ENCODE measurements at regions not wholly inside any gene's neighbourhood (a gene's known extent, or its start where the extent isn't known, plus 50 kb on each side); places are given as distances from the start of the nearest gene placed in this dataset.

DNA sequence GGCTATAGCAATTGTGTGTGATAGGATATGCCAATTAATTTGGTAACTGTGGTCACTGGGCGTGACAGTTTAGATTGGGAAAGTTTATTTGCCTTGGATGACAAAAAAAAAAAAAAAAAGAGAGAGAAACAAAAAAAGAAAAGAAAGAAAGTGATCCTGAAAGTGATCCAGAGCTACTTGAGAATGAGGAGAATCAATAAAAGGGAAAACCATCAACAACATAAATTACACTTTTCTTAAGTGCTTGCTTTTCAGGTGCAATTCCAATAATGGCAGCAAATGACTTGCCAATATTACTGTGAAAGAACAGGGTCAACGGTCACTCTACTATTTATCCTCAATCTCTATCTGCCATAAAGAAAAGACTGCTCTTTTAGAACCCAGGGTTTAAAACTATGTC, 191.8 kb upstream of the SEMA3C start:
- Histone ChIP-seq H2AK5ac (ENCODE audit: low read depth, low read length) (no peak overlapping the region), H3K9me3 (replicated peaks in 1 of 2; ENCODE audit: control insufficient read depth in 2 of 2, insufficient read depth in 1 of 2, low read depth in 1 of 2, low read length in 2 of 2) (no peaks in the 10 kb centered on the region), H3K23ac (ENCODE audit: low read depth, low read length, poor library complexity) (no peak overlapping the region), H2BK15ac (ENCODE audit: low read length) (no peak overlapping the region), H3K4me1 (ENCODE audit: control insufficient read depth in 2 of 2, insufficient read depth in 1 of 2, low read depth in 1 of 2, low read length in 2 of 2) (peaks cover 0 to 14% of the 10 kb centered on the region in 2 donors), H4K91ac (ENCODE audit: low read depth, low read length, poor library complexity) (no peak overlapping the region), H4K8ac (ENCODE audit: low read depth, low read length) (no peak overlapping the region), H3K9ac (ENCODE audit: low read depth, low read length, poor library complexity) (no peak overlapping the region), H3K27me3 (ENCODE audit: control insufficient read depth in 3 of 3, insufficient read depth in 3 of 3, low read depth in 1 of 3, low read length in 3 of 3) (no peaks in the 10 kb centered on the region), H2BK120ac (ENCODE audit: low read depth, low read length) (no peak overlapping the region), H3K4ac (ENCODE audit: low read length) (no peak overlapping the region), H3K18ac (ENCODE audit: low read length) (no peak overlapping the region), H3K4me2 (ENCODE audit: insufficient read depth, low read length, poor library complexity, severe bottlenecking) (no peak overlapping the region), H3K27ac (replicated peaks; ENCODE audit: low read length) (no peak overlapping the region), H3K4me3 (ENCODE audit: low read length in 2 of 2) (no peak overlapping the region), H2AFZ (ENCODE audit: low read length) (no peak overlapping the region), H2BK12ac (ENCODE audit: low read length) (no peak overlapping the region), H3K36me3 (replicated peaks in 1 of 2; ENCODE audit: control insufficient read depth in 2 of 2, insufficient read depth in 2 of 2, low read length in 2 of 2) (no peaks in the 10 kb centered on the region), H3K79me1 (ENCODE audit: low read depth, low read length) (no peaks in the 10 kb centered on the region), H2BK5ac (ENCODE audit: low read length) (no peak overlapping the region), H3K14ac (ENCODE audit: low read length) (no peak overlapping the region)
- WGBS, 2 donors (ENCODE audit: extremely low coverage in 2 of 2, insufficient read length in 2 of 2, insufficient replicate concordance in 1 of 2) = no CpG with 5 or more reads among the region's 2 CpGs
- DNase-seq (ENCODE audit: low spot score) = no peak

DNA sequence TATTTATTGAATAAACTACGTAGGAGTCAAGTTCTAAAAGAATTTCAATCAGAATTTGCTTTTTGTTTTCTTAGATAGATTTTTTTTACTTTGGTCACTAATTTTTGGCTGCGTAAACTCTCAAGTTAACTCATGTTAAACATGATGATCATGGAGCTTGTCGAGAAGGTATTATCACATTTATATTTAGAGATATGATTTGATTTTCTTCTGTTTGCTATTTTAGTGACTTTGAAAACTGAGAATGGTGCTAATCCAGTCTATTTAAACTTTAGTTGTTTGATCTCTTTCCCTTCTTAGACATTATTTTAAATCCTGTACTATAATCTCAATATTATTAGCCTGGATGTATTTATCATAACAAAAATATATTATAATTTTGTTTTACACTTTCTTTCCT, 179.4 kb upstream of the SEMA3C start:
- no peak overlapping the region for H4K91ac ChIP-seq (ENCODE audit: low read depth, low read length, poor library complexity)
- H2BK5ac ChIP-seq (ENCODE audit: low read length) = no peak overlapping the region
- H3K4ac ChIP-seq (ENCODE audit: low read length) = no peak overlapping the region
- H3K4me2 ChIP-seq (ENCODE audit: insufficient read depth, low read length, poor library complexity, severe bottlenecking) = no peak overlapping the region
- no peak overlapping the region for H3K27ac ChIP-seq (replicated peaks; ENCODE audit: low read length)
- no peak overlapping the region for H2BK12ac ChIP-seq (ENCODE audit: low read length)
- H2AK5ac ChIP-seq (ENCODE audit: low read depth, low read length) = no peak overlapping the region
- H3K27me3 ChIP-seq (ENCODE audit: control insufficient read depth in 3 of 3, insufficient read depth in 3 of 3, low read depth in 1 of 3, low read length in 3 of 3) = no peaks in the 10 kb centered on the region
- no peak overlapping the region for H3K9ac ChIP-seq (ENCODE audit: low read depth, low read length, poor library complexity)
- no peak overlapping the region for H2BK120ac ChIP-seq (ENCODE audit: low read depth, low read length)
- no peak overlapping the region for H2BK15ac ChIP-seq (ENCODE audit: low read length)
- no peak overlapping the region for H4K8ac ChIP-seq (ENCODE audit: low read depth, low read length)
- no peak overlapping the region for H3K4me3 ChIP-seq (ENCODE audit: low read length in 2 of 2)
- no peak overlapping the region for H2AFZ ChIP-seq (ENCODE audit: low read length)
- no peaks in the 10 kb centered on the region for H3K4me1 ChIP-seq (ENCODE audit: control insufficient read depth in 2 of 2, insufficient read depth in 1 of 2, low read depth in 1 of 2, low read length in 2 of 2)
- H3K79me1 ChIP-seq (ENCODE audit: low read depth, low read length) = no peaks in the 10 kb centered on the region
- H3K36me3 ChIP-seq (replicated peaks in 1 of 2; ENCODE audit: control insufficient read depth in 2 of 2, insufficient read depth in 2 of 2, low read length in 2 of 2) = no peaks in the 10 kb centered on the region
- no peak overlapping the region for H3K23ac ChIP-seq (ENCODE audit: low read depth, low read length, poor library complexity)
- no peak for DNase-seq (ENCODE audit: low spot score)
- WGBS, 2 donors (ENCODE audit: extremely low coverage in 2 of 2, insufficient read length in 2 of 2, insufficient replicate concordance in 1 of 2) = no CpG with 5 or more reads among the region's 3 CpGs
- no peaks in the 10 kb centered on the region for H3K9me3 ChIP-seq (replicated peaks in 1 of 2; ENCODE audit: control insufficient read depth in 2 of 2, insufficient read depth in 1 of 2, low read depth in 1 of 2, low read length in 2 of 2)
- no peak overlapping the region for H3K14ac ChIP-seq (ENCODE audit: low read length)
- H3K18ac ChIP-seq (ENCODE audit: low read length) = no peak overlapping the region

DNA sequence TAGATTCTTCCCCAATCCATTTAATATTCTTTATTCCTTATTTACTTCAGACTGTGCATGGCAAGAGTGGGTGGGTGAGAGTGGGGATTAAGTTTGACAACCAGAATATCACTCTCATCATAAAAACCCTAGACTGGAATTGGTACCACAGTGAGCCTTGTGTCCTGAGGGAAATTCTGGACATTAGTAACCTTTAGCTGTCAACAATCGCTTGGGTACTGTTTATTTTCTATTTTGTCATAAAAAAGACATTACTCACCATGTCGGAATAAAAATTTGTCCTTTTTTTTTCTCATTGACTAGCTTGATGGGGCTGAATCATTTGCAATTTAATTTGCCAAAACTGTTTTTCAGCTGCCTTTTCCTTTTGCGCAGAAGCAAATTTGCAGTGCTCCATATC, 176.1 kb upstream of the SEMA3C start:
- no peaks in the 10 kb centered on the region for H3K27me3 ChIP-seq (ENCODE audit: control insufficient read depth in 3 of 3, insufficient read depth in 3 of 3, low read depth in 1 of 3, low read length in 3 of 3)
- no peak overlapping the region for H3K18ac ChIP-seq (ENCODE audit: low read length)
- no peak overlapping the region for H2AK5ac ChIP-seq (ENCODE audit: low read depth, low read length)
- DNase-seq (ENCODE audit: low spot score) = no peak
- H2BK120ac ChIP-seq (ENCODE audit: low read depth, low read length) = no peak overlapping the region
- H4K91ac ChIP-seq (ENCODE audit: low read depth, low read length, poor library complexity) = no peak overlapping the region
- no peaks in the 10 kb centered on the region for H3K36me3 ChIP-seq (replicated peaks in 1 of 2; ENCODE audit: control insufficient read depth in 2 of 2, insufficient read depth in 2 of 2, low read length in 2 of 2)
- H3K4me3 ChIP-seq (ENCODE audit: low read length in 2 of 2) = no peak overlapping the region
- H3K4me1 ChIP-seq (ENCODE audit: control insufficient read depth in 2 of 2, insufficient read depth in 1 of 2, low read depth in 1 of 2, low read length in 2 of 2) = no peaks in the 10 kb centered on the region
- no peak overlapping the region for H3K9ac ChIP-seq (ENCODE audit: low read depth, low read length, poor library complexity)
- H3K4me2 ChIP-seq (ENCODE audit: insufficient read depth, low read length, poor library complexity, severe bottlenecking) = no peak overlapping the region
- no peak overlapping the region for H4K8ac ChIP-seq (ENCODE audit: low read depth, low read length)
- H2BK12ac ChIP-seq (ENCODE audit: low read length) = no peak overlapping the region
- H2AFZ ChIP-seq (ENCODE audit: low read length) = no peak overlapping the region
- H3K79me1 ChIP-seq (ENCODE audit: low read depth, low read length) = no peaks in the 10 kb centered on the region
- no peak overlapping the region for H3K14ac ChIP-seq (ENCODE audit: low read length)
- H3K9me3 ChIP-seq (replicated peaks in 1 of 2; ENCODE audit: control insufficient read depth in 2 of 2, insufficient read depth in 1 of 2, low read depth in 1 of 2, low read length in 2 of 2) = no peaks in the 10 kb centered on the region
- WGBS, 2 donors (ENCODE audit: extremely low coverage in 2 of 2, insufficient read length in 2 of 2, insufficient replicate concordance in 1 of 2) = no CpG with 5 or more reads among the region's 3 CpGs
- no peak overlapping the region for H3K23ac ChIP-seq (ENCODE audit: low read depth, low read length, poor library complexity)
- no peak overlapping the region for H3K4ac ChIP-seq (ENCODE audit: low read length)
- no peak overlapping the region for H3K27ac ChIP-seq (replicated peaks; ENCODE audit: low read length)
- no peak overlapping the region for H2BK15ac ChIP-seq (ENCODE audit: low read length)
- H2BK5ac ChIP-seq (ENCODE audit: low read length) = no peak overlapping the region

DNA sequence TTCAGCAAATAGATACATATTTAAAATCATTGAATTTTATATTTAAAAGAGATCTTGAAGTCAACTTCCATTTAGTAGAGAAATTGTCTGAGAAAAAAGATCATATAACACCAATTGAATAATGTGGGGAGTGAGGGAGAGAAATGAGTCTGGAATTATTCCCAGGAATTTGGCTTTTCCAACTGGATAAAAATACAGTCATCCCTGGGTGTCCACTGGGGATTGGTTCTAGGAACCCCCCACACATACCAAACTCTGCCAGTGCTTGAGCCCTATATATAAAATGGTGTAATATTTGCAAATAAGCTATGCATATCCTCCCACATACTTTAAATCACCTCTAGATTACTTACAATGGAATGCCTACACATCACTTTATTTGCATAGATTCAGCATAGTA, 162.8 kb upstream of the SEMA3C start:
- H4K8ac ChIP-seq (ENCODE audit: low read depth, low read length) = no peak overlapping the region
- no peak overlapping the region for H4K91ac ChIP-seq (ENCODE audit: low read depth, low read length, poor library complexity)
- H2BK5ac ChIP-seq (ENCODE audit: low read length) = no peak overlapping the region
- H3K23ac ChIP-seq (ENCODE audit: low read depth, low read length, poor library complexity) = no peak overlapping the region
- H3K14ac ChIP-seq (ENCODE audit: low read length) = no peak overlapping the region
- H3K27me3 ChIP-seq (ENCODE audit: control insufficient read depth in 3 of 3, insufficient read depth in 3 of 3, low read depth in 1 of 3, low read length in 3 of 3) = no peaks in the 10 kb centered on the region
- H3K4ac ChIP-seq (ENCODE audit: low read length) = no peak overlapping the region
- no peak overlapping the region for H3K4me2 ChIP-seq (ENCODE audit: insufficient read depth, low read length, poor library complexity, severe bottlenecking)
- no peak overlapping the region for H3K27ac ChIP-seq (replicated peaks; ENCODE audit: low read length)
- no peaks in the 10 kb centered on the region for H3K4me1 ChIP-seq (ENCODE audit: control insufficient read depth in 2 of 2, insufficient read depth in 1 of 2, low read depth in 1 of 2, low read length in 2 of 2)
- DNase-seq (ENCODE audit: low spot score) = no peak
- peaks cover 4 to 7% of the 10 kb centered on the region in 2 donors for H3K9me3 ChIP-seq (replicated peaks in 1 of 2; ENCODE audit: control insufficient read depth in 2 of 2, insufficient read depth in 1 of 2, low read depth in 1 of 2, low read length in 2 of 2)
- H2BK15ac ChIP-seq (ENCODE audit: low read length) = no peak overlapping the region
- no peak overlapping the region for H3K4me3 ChIP-seq (ENCODE audit: low read length in 2 of 2)
- no peak overlapping the region for H2AK5ac ChIP-seq (ENCODE audit: low read depth, low read length)
- H3K9ac ChIP-seq (ENCODE audit: low read depth, low read length, poor library complexity) = no peak overlapping the region
- H2AFZ ChIP-seq (ENCODE audit: low read length) = no peak overlapping the region
- H3K79me1 ChIP-seq (ENCODE audit: low read depth, low read length) = no peaks in the 10 kb centered on the region
- no peaks in the 10 kb centered on the region for H3K36me3 ChIP-seq (replicated peaks in 1 of 2; ENCODE audit: control insufficient read depth in 2 of 2, insufficient read depth in 2 of 2, low read length in 2 of 2)
- no peak overlapping the region for H2BK120ac ChIP-seq (ENCODE audit: low read depth, low read length)
- no peak overlapping the region for H3K18ac ChIP-seq (ENCODE audit: low read length)
- no peak overlapping the region for H2BK12ac ChIP-seq (ENCODE audit: low read length)

Measured in neuronal stem cell (in vitro differentiated cells).